ENCODE measurements at regions not wholly inside any gene's neighbourhood (a gene's known extent, or its start where the extent isn't known, plus 50 kb on each side); places are given as distances from the start of the nearest gene placed in this dataset.

DNA sequence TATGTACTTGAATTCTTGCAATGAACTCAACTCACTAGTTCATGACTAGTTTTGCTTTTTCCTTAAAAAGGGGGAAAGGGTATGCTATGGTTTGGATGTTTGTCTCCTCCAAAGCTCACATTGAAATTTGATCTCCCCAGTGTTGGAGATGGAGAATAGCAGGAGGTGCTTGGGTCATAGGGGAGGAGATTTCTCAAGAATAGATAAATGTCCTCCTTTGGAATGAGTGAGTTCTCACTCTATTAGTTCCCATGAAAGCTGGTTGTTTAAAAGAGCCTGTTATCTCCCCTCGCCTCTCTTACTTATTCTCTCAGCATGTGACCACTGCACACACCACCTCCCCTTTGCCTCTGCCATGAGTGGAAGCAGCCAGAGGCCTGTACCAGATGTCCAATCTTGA, 109.4 kb upstream of the INTU start:
- no peak for TF ChIP-seq EZH2phosphoT487 (IDR thresholded peaks at IDR 0.05; ENCODE audit: insufficient read depth, low read depth)
- TF ChIP-seq EZH2 (IDR thresholded peaks at IDR 0.05; ENCODE audit: insufficient read depth, poor library complexity, severe bottlenecking), result no peak

All from GM23248 (cell line).